CMK (cell line): ENCODE measurements at regions not wholly inside any gene's neighbourhood (a gene's known extent, or its start where the extent isn't known, plus 50 kb on each side); places are given as distances from the start of the nearest gene placed in this dataset.
A peak's percentile ranks its signal among the peaks of the same experiment; 100 is the strongest.
"Not testable (repeated sequence)": the region's sequence is repeated elsewhere in the genome, so short reads cannot be mapped to it uniquely, and the experiment has no call there.

Experiments
- DNase-seq: peaks from one replicate; pipeline ENCODE4 v3.0.0-alpha.2; 2010; ENCODE audit warnings: low read depth

DNA sequence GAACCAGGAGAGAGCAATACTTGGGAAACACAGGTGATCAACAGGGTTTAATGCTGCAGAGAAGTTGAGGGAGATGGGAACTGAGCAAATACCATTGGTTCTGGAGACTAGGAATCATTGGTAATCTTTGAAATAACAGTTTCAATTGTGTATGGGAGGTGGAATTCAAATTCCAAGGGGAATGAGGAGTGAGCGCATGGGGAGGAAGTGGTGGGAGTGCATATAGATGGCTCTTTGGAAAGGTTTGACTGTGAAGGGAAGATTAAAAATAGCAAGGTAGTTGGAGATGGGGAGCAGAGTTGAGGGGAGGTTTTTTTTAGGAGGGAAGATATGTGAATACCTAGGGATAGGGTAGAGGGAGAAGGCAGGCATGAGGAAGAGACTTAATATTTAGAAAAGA is 51.1 kb upstream of the ROPN1 start:
- DNase-seq, result no peak

DNA sequence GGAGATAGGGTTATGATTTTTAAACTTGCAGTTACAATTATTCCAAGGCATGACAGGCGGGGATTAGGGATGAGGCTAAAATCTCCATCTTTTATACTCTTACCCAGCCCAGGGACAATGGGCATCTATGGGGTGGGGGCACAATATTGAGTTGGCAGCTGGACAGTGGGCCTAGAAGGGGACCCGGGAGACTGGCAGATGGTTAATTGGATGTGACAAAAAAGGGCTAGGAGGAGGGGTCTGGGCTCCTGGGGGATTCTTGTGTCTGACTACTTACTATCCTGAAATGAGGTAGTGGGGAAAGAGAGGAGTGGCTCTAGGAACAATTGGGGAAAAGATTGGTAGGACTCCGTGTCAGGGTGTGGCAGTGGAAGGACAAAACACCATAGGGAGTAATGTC is 53.0 kb upstream of the ROPN1 start:
- DNase-seq, result no peak

GRCh38 chr3:124048967-124049798 is 57.3 kb upstream of the ROPN1 start:
- DNase-seq, result no peak

DNA sequence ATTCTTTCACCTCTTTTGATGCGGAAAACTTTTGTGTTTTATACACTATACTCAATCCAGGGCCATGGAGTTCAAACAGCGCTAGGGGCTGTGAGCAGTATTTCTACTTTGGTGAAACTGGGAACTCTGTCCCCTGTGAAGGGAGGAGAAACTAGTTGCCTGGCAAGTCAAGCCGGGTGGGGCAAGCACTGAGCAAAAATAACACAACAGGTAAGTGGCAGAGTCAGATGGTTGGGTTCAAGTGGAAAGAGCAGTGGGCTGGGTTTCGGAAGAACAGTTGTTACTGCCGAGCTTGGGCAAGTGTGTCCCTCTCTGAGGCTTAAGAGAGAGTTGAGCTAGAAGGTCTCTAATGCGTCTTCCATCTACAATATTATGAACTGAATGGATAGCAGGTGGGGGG is 59.7 kb upstream of the ROPN1 start:
- DNase-seq, result no peak

DNA sequence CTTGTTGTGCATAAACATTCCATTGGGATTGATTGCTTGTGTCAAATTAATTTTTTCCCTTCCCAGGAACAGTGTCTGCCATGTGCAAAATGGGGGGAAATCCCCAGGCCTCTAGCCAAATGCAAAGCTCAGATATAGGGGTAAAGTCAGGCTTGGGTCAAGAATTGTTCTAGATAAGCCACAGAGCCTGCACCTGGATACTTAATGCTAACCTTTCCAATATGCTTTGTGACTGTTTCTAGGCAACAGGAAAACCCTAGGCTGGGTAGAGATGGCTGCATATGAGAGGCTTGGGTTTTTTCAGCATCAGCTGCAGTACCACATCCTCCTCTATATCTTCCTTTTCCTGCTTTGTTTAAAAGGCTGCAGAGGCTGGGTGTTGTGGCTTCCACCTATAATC is 61.9 kb upstream of the ROPN1 start:
- DNase-seq, result no peak

DNA sequence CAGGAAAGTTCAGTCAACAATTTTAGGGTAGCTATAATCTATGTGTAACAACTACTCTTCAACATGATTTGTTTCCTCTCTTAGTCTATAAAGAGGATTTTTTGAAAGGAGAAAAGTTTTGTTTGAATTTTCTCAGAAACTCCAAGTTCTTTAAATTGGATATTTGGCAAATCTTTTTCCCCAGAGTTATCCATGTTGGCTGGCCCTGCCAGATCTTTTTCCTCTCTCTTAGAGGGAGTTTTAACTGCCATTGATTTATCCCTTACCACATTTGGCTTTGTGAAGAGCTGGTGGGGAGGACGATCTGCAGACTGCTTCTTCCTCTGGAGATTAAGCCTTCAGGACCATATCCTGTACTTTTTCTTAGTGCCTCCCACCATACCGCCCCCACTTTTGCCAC is 64.9 kb upstream of the ROPN1 start:
- DNase-seq, result no peak

- no peak for DNase-seq
Observed at GRCh38 chr3:124057420-124057819, 65.5 kb upstream of the ROPN1 start.

- DNase-seq, result no peak
Observed at GRCh38 chr3:124059580-124059979, 67.7 kb upstream of the ROPN1 start.

DNA sequence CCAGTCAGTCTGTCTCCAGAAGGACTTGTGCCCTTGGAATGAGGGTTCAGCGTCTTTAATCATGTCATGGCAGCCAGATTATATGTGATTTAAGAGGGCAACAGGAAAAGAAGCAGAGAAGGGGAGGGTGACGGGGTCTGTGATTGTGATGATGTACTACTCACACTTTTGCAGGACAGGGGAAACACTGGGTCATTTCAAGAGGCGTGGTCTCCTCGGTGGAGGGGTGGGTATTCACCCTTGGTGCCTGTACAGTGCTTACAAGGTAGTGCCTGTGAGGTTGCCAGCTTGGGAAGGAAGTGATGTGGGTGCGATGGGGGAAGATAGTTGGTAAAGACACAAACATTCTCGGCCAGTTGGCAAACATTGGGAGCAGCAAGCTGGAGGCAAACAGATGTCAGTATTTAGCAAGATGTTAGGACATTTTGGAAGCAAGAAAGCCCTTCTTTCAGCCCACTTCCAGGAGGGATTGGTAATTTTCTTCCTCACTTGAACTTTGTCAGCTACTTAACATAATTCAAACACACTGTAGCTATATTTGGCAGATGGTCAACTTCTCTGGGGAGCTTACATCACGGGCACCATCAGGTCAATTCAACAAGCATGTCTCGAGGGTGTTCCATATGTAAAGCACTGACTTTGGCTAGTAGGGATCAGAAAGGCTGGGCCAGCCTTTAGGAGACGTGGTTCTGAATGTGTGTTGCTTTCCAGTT is 71.4 kb upstream of the ROPN1 start:
- DNase-seq, result no peak

GRCh38 chr3:124064050-124064449 is 72.1 kb upstream of the ROPN1 start:
- no peak for DNase-seq

DNA sequence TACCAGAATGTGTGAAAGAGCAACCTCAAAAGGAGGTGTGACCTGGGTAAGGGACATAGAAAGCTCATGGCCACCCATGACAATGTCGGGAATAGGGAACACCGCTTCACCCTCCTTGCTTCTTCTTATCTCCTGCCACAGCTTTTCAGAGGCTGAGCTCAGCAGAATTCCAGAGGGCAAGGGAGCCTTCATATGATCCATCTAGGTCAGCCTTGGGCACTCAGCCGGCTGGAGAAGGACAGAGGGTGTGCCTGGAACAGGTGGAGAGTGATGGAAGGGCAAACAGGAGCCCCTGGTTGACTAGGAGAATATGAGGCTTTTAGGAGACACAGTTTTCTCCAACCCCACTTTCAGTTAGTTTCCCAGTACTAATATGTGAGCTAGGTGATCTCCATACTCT is 74.6 kb upstream of the ROPN1 start:
- not testable (repeated sequence) for DNase-seq

DNA sequence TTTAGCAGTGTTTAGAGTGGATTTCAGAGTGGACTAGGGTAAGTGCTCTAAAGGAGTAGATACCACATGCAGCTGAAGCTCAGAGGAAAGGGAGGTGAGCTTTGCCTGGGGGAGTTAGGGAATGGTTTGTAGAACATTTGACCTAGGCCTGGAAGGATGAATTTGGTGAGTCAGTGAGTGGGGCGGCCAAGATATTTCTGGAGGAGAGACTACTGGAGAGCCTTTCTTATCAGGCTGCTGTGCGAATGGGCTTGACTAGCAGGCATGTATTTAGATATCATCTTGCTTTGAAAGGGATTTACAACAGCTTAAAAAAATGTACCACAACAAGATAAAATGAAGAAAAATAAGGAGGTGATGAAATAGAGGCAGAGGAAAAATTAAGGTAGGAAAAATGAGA is 77.8 kb upstream of the ROPN1 start:
- not testable (repeated sequence) for DNase-seq

- DNase-seq, result not testable (repeated sequence)
Observed at GRCh38 chr3:124075090-124075489, 83.2 kb upstream of the ROPN1 start.

- DNase-seq, result no peak
Observed at GRCh38 chr3:124075753-124076152, 83.8 kb upstream of the ROPN1 start.

GRCh38 chr3:124076235-124076634 is 84.3 kb upstream of the ROPN1 start:
- DNase-seq, result no peak

- DNase-seq, result peak; percentile 24
Observed at GRCh38 chr3:124078953-124079911, 87.3 kb upstream of the ROPN1 start.

DNA sequence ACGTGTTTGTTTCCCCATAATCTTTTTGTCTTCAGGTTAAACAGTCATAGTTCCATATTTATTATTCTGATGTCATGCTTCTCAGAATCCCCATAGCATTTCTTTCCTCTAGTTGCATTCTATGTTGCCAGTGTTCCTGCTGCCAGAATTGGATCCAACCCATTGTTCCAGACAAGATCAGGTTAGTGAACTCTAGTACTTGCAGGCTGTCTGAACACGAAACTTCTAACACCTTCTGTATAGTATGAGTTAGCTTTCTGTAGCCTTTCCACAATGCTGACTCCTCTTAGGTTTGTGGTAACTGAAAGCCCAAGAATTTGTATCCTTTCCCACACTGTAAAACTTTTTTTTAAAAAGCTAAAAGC is 88.0 kb upstream of the ROPN1 start:
- DNase-seq, result no peak

DNA sequence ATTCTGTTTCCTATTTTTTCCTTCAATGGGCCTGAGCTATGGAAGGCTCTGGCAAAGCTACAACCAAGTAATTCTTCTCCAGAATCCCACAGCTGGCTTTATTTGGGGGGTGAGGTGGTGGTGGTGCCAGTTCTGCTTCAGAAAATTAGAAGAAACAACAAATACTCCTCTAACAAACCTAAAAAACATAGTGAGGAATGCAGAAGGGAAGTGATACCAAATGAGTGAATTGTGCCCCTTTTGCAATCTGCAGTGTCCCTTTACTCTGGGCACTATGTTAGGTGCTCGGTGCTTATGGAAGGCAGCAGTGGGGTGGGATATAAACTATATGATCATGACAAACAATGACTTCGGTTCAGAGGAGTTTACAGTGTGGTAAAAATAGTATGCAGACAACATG is 90.4 kb upstream of the ROPN1 start:
- no peak for DNase-seq

DNA sequence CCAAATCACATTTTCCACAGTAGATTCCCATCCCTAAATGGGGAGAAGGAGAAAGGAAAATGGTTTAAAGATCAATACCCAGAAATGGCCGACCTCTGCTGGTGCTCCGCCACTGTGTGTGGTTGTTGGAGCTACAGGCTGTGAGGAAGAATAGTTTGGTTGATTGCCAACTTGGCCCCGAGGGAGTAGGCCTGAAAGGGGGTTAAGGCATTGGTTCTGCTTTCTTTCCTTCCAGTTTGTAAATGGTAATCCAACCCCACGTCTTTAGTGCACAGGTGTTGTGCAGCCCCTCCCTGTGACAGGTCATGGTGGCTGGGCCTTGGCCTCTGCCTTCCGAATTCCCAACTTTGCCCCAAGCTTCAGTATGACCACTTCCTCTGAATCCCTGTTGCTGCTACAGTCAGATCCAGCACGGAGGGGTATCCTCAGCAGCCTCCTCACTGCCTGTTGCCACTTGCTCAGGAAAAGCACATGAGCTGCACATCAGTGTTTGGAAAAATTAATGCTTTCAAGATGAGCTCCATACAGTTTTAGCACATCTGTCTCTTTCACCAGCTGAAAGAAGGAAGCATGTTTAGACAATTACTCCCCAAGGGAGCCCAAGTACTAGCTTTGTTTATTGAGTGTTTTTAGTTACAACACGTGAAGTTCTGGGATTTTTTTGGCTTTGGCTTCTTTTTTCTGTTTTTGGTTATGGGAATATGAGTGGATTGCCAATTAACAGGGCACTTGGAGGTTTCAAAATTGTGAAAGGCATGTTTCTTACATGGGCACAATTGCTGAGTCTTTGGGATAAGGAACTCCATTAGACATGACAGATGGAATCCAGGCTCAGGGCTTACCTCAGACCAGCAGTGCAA is 92.3 kb upstream of the ROPN1 start:
- no peak for DNase-seq

DNA sequence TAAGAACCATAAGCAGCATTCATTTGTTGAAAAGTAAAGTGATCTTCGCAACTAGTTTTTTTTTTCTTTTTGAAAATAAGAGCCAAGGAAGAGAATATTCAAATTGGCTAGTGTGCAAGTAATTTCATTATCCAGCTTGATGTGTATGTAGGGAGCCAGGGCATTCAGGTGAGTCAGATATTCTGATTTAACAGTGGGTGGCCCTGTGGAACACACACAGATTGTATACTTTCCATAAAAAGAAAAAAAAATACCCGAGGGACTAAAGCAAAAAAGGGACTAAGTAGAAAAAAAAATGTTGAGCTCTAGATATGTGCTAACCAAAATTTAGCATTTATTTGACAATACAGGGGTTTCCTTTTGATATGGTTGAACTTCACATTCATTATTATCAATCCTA is 96.9 kb upstream of the ROPN1 start:
- no peak for DNase-seq

GRCh38 chr3:124089214-124089613 is 97.3 kb upstream of the ROPN1 start:
- no peak for DNase-seq

GRCh38 chr3:124091716-124092115 is 99.8 kb upstream of the ROPN1 start:
- no peak for DNase-seq
